ENCODE measurements at regions not wholly inside any gene's neighbourhood (a gene's known extent, or its start where the extent isn't known, plus 50 kb on each side); places are given as distances from the start of the nearest gene placed in this dataset.

- TF ChIP-seq SMC3 (IDR thresholded peaks at IDR 0.05; ENCODE audit: low read depth, low read length) (no peak), BHLHE40 (IDR thresholded peaks at IDR 0.05; ENCODE audit: low read depth, low read length) (no peak), FOS (IDR thresholded peaks at IDR 0.05; ENCODE audit: low read depth, low read length) (no peak), CTCF (conservative IDR thresholded peaks at IDR 0.05; ENCODE audit: low read depth, low read length) (no peak)
These were observed 125.3 kb downstream of the SLC6A15 start for GRCh38 chr12:84787253-84787652.

Measured in IMR-90 (cell line).